ENCODE measurements at regions not wholly inside any gene's neighbourhood (a gene's known extent, or its start where the extent isn't known, plus 50 kb on each side); places are given as distances from the start of the nearest gene placed in this dataset.

GRCh38 chr20:50404419-50405234 lies 105.6 kb upstream of the PTPN1 start:
- no peak for DNase-seq (ENCODE audit: low read depth in 2 of 2)

GRCh38 chr20:50405235-50405914 lies 104.8 kb upstream of the PTPN1 start:
- DNase-seq (ENCODE audit: low read depth in 2 of 2) = no peak

- DNase-seq (ENCODE audit: low read depth in 2 of 2) = no peak
Measured at GRCh38 chr20:50405915-50406609, 104.1 kb upstream of the PTPN1 start.

- DNase-seq (ENCODE audit: low read depth in 2 of 2) = no peak
Measured at GRCh38 chr20:50406610-50407136, 103.5 kb upstream of the PTPN1 start.

DNA sequence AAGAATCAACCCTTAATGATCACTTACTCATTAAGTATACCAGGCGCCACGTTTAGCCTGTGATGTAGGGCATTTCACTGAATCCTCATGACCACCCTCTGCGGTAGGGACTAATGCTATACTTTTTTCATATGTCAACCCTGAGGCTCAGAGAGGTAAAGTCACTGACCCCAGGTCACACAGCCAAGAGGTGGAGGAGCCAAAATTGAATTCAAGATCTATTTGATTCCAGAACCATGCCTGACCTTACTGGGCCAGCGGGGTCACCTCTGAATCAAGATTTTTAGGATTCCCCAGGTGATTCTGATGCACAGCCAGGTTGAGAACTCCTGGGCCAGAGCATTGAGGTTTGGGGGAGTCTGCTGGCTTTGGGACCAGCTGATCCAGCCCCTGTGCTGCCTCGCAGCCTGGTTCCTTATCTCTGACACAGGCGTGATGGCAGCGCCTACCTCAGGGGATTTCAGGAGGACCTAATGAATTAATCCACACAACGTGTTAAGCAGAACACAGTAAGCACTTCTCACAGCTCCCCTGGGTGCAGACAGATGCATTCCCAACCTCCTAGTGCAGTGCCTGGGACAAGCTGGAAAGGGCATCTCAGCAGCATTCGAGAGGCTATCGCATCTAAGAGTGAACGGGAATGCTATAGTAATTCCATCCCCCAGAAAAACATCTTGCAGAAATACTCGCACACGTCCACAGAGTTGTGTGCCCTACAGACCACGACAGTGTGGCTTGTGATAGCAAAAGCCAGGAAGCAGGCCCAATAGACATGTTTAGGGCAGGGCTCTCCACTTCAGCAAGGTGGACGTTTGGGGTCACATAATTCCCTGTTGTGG lies 101.4 kb upstream of the PTPN1 start:
- no peak for DNase-seq (ENCODE audit: low read depth in 2 of 2)

GRCh38 chr20:50409495-50409894 lies 100.7 kb upstream of the PTPN1 start:
- DNase-seq (ENCODE audit: low read depth in 2 of 2) = no peak

GRCh38 chr20:50410343-50410742 lies 99.8 kb upstream of the PTPN1 start:
- DNase-seq (ENCODE audit: low read depth in 2 of 2) = no peak

GRCh38 chr20:50412069-50412468 lies 98.1 kb upstream of the PTPN1 start:
- no peak for DNase-seq (ENCODE audit: low read depth in 2 of 2)

DNA sequence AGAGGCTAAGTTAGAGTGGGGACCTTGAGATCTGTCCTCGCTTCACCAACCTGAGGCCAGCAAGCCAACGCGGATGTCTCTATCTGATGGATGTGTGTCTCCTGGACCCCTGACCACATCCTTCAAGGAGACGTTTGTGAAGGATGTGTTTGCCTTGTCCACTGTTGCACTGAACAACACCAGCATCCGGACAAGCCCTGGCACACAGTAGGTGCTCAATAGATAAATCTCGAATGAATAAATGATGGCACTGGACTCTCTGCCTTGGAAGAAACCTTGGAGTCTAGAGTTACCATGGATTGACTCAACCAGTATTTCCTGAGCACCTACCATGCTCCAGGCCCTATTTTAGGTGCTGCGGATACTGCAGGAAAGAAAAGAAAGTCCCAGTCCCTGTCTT lies 97.7 kb upstream of the PTPN1 start:
- no peak for DNase-seq (ENCODE audit: low read depth in 2 of 2)

DNA sequence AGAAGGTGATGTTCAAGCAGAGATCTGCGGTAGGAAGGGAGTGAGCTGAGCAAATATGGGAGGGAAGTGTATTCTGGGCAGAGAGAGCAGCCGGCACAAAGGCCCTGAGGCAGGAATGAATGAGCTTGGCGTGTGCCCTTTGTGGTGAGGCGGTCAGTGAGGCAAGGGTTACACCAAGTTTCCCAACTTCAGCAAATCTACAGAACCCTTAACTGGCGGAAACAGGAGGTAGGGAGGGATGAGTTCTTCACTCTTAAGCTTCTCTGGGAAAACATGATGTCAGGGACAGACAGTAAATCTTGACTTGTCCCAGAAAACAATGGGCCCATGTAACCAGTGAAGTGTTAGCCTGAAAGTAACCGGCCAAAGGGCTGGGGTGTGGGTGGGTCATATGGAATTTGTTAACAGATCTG lies 97.1 kb upstream of the PTPN1 start:
- DNase-seq (ENCODE audit: low read depth in 2 of 2) = no peak

DNA sequence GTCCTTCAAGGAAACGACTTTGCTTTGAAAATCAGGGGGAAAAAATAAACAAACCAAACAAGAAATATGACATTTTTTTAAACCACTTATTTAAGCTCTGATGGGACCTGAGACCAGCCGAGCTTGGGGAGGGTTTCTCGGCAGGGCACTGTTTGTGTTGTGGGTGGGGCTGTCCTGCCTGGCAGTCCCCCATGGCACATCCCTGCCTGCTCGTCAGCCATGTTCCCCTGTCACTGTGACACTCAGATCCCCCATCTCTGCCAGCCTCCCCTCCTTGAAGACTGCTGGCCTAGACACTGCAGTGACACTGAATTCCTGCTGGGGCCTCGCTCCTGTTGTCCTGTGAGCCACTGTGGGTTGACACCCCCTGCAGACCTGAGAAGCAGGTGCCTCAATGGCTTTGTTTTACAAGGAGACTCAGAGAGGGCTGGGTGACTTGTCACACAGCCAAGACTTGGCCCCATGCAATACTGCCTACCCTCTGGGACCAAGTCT lies 95.1 kb upstream of the PTPN1 start:
- DNase-seq (ENCODE audit: low read depth in 2 of 2) = no peak

DNA sequence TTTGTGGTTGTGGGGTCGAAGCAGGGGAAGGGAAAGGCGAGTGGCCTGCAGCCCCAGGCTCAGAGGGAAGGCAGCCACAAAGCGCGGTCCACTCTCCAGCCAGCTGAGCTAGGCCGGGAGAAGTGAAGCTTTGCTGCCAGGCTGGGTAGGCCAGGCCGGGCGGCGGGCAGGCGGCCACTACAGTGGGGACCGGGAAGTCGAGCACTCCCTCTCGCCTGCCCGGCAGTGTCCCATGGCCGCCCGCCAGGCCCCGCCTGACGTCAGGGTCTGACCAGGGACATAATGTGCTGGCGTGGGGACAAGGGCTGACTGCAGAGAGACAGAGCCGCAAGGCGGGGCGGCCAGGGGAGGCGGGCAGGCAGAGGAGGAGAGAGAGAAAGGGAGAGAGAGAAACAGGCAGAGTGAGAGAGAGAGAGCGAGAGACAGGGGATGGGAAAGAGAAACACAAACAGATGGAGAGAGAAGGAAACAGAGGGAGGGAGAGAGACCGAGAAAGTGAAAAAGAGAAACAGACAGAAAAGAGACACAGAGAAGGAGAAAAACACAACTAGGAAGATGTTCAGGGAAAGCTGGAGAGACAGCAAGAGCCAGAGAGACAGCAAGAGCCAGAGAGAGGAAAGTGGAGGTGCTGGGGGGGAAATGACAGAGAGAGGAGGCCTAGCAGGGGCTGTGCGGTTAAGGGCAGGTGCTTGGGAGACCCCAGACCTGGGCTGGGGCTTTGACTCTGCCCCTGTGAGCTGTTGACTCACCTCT lies 94.5 kb upstream of the PTPN1 start:
- peak; percentile 85 to 88 for DNase-seq (ENCODE audit: low read depth in 2 of 2)

DNA sequence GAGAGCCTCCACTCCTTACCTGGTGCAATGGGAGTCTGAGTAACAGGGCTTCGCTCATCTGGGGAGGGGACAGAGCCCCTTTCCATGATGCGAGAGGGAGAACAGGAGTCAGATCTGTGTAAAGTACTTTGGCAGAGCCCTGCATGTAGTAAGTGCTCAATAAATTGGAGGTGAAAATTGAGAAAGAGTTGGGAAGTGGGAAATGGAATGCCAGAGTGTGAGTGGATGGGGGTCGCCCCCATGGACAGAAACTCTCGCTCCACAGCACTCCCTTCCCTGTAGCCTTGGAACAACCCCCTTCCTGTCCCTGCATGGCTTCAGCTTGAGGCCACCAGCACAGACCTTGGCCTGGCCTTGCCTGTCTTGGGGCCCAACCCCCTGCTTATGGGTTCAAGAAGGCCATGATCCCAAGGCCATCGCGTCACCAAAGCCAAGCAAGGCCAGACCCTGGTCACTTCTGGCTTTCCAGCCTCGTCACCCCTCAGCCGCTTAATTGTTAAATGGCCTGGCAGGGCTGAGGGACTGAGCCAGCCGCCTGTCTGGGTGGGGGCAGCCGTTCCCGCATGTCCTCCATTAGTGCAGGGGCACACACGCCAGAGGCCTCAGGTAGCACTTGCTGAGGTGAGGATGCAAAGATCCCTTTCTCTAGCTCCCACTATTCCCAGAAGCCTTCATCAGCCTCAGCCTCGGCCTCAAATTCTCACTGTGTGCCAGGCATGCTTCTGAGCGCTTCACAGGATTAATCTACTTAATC lies 93.7 kb upstream of the PTPN1 start:
- no peak for DNase-seq (ENCODE audit: low read depth in 2 of 2)

DNA sequence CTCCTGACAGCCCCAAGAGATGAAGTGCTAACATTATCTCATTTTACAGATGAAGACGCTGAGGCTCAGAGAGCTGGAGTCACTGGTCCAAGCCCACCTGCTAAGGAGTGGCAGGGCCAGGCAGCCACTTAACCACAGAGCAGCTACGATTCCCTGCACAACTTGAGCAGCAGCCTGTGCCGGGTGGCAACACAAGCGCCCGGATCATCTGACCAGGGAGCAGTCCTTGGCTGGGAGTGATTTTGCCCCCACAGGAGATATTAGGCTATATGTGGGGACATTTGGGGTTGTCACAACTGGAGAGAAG lies 93.2 kb upstream of the PTPN1 start:
- DNase-seq (ENCODE audit: low read depth in 2 of 2) = no peak

GRCh38 chr20:50417484-50418235 lies 92.5 kb upstream of the PTPN1 start:
- DNase-seq (ENCODE audit: low read depth in 2 of 2) = no peak

DNA sequence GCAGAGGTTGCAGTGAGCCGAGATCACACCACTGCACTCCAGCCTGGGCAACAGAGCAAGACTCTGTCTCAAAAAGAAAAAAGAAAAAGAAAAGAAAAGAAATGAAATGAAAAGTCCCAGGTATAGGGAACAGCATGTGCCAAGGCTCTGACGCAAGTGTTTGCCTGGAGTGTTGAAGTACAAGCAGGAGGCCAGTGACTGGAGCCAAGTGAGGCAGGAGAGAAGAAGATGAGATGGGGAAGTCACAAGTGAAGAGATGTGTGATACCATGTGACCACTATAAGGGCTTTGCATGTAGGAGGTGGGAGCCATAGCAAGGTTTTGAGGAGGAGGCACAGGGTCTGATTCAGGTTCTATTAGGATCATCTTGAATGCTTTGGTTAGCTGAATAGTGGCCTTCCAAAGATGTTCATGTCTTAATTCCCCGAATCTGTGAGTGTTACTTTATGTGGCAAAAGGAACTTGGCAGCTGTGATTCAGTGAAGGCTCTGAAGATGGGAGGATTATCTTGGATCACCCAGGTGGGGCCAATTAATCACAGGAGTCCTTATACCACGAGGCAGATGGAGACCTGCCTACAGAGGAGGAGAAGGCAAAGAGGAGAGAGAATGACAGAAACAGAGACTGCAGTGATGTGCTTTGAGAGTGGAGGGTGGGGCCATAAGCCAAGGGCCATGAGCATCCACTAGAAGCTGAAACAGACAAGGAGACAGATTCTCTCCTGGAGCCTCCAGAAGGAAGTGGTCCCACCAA lies 91.1 kb upstream of the PTPN1 start:
- no peak for DNase-seq (ENCODE audit: low read depth in 2 of 2)

DNA sequence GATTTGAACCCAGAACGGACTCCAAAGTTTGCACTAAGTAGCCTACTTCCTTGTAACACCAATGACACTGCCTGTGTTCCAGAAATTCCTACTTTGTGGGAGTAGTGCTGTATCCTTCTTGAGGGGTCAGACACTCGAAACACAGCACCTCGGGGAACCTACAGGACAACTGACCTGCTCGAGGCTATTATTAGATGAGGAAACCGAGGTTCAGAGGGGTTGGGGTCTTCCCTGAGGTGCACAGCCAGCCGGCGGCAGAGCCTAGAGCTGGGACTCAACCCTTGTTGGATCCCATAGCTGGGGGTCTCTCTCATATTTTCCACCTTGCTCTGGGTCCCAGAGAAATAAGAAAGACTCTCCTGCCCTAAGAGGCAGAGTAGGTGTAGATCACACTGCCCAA lies 89.8 kb upstream of the PTPN1 start:
- no peak for DNase-seq (ENCODE audit: low read depth in 2 of 2)

All from dermis microvascular lymphatic vessel endothelial cell (primary cell).